ENCODE measurements at regions not wholly inside any gene's neighbourhood (a gene's known extent, or its start where the extent isn't known, plus 50 kb on each side); places are given as distances from the start of the nearest gene placed in this dataset.
A peak's percentile ranks its signal among the peaks of the same experiment; 100 is the strongest.

DNA sequence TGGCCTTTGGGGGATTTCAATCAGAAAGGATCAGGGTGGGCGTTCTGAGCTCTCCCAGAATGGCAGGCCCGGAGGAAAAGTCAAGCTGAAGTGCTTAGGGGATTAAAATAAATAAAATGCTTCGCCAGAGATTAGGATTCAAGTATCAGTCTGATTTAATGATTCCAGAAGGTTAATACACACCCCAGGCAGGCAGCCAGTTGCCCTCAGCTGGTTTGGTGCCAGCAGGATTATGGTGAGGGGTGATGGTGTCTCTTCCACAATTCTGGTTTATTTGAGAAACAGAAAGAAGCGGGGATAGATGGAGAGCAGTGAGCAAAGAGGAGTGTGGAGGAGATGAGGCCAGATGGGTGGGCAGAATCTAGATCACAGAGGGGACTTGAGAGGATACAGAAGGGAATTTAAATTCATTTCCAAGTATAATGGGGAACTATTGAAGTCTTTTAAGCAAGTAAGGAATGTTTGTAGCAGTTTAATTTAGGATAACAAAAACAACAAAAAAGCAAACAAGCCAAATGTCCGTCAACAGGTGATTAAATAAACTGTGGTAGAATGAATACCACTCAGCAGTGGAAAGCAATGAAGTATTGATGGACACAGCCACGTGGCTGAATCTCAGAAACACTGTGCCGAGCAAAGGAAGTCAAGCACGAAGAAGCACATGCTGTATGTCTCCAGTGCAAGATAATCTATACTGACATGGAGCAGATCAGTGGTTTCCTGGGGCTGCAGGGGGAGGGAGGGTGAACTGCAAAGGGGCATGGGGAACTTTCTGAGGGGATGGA is 297.7 kb downstream of the MSX2 start:
- Mint-ChIP-seq H3K27me3 (peaks cover 9 to 27% of the 10 kb centered on the region in 2 donors), H3K27ac (no peak overlapping the region), H3K4me1 (ENCODE audit: low read depth in 2 of 2) (no peaks in the 10 kb centered on the region), H3K36me3 (no peaks in the 10 kb centered on the region), H3K9me3 (no peaks in the 10 kb centered on the region), H3K4me3 (no peak overlapping the region)
- DNase-seq (ENCODE audit: low spot score) (no peak), ATAC-seq (no peak)

DNA sequence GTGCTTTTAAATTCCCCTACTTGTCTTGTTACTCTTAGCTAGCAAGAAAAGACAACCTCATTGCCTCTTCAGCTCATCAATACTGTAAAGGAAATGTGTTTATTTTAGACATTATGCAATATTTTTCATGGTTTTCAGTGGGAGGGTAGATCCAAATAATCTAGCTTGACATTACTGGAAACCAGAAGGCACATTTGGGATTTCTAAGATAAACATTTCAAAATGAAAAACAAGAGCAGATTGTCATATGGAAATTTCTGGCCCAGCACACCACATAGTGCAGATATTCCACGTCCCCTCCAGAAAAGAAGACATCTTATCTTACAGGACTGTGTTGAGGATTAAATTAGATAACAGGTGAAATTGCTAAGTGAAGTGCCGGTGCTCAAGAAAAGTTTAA is 296.9 kb downstream of the MSX2 start:
- no peak overlapping the region for H3K4me3 Mint-ChIP-seq
- H3K27ac Mint-ChIP-seq = no peak overlapping the region
- no peaks in the 10 kb centered on the region for H3K4me1 Mint-ChIP-seq (ENCODE audit: low read depth in 2 of 2)
- no peaks in the 10 kb centered on the region for H3K36me3 Mint-ChIP-seq
- H3K9me3 Mint-ChIP-seq = no peaks in the 10 kb centered on the region
- DNase-seq (ENCODE audit: low spot score) (no peak), ATAC-seq (no peak)
- H3K27me3 Mint-ChIP-seq = peaks cover 9 to 34% of the 10 kb centered on the region in 2 donors

DNA sequence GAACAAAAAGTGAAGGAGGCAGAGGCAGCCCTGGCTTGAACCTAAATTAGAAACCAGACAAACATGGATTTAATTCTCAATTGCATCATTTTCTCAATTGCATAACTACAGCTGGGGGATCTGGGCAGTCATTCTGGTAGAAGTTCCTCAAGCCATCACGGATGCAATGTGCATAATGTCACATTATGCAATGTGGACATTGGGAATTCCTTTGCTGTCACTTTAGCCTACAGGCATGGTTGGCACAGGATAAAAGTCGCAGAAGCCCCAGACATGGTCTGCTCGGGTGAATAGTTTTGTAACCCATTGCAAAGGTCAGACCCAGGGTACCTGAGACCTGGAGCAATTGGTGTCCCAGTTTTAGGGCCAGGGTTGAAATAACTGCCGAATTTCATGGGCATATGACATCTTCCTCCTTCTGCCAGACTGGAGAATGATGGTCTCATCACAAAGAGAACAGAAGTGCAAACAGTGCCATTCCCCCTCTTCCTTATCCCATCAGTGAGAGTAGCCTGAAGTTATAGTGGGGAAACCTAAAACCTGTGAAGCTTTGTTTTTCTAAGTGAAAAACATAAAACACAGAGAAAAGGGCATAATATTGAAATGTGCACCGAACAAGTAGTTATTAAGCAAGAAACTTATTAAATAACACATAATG is 290.8 kb downstream of the MSX2 start:
- DNase-seq (ENCODE audit: low spot score) (no peak), ATAC-seq (no peak)
- Mint-ChIP-seq H3K4me1 (ENCODE audit: low read depth in 2 of 2) (no peaks in the 10 kb centered on the region), H3K9me3 (no peaks in the 10 kb centered on the region), H3K4me3 (no peak overlapping the region), H3K27me3 (peaks cover 0 to 22% of the 10 kb centered on the region in 2 donors), H3K36me3 (no peaks in the 10 kb centered on the region), H3K27ac (no peak overlapping the region)

DNA sequence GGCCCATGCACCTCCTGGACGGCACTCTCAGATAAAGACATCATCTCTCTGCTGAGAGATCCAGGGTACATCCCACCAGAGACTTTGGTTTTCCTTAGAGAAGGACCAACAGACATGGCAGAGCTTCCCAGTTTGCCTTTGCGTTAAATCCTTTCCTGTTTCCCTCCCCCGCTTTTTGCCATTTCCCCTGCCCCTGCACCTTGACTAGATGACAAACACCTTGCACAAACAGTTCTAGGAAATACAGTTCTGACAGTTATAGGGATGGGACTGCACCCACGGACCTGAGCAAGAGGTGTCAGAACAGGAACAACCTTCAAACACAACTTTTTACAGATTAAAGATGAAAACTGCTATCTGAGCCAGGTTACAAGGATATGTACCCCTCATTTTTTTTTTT is 288.9 kb downstream of the MSX2 start:
- DNase-seq (ENCODE audit: low spot score) (no peak), ATAC-seq (no peak)
- Mint-ChIP-seq H3K27me3 (peaks cover 0 to 14% of the 10 kb centered on the region in 2 donors), H3K9me3 (no peaks in the 10 kb centered on the region), H3K4me1 (ENCODE audit: low read depth in 2 of 2) (no peaks in the 10 kb centered on the region), H3K4me3 (no peak overlapping the region), H3K36me3 (no peaks in the 10 kb centered on the region), H3K27ac (no peak overlapping the region)

DNA sequence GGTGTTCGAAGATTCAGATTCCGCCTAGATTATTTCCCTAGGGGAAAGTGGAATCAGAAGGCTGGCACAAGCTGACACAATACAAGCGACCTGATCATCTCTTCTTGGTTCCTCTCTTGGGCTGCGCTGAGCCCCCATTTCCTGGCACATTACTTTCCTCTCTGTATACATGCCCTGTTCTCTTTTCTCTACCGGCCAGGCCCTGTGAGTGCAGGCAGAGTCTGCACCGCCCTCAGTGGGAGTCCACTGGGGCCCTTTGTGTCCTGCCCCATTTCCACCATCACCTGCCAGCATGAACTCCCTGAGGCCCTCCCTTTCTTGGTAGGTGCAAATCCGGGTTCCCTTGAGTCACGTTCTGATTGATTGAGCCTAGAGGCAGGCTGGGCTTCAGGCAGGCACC is 287.9 kb downstream of the MSX2 start:
- ATAC-seq = peak in 1 of 2 donors; percentile 52
- Mint-ChIP-seq H3K4me1 (ENCODE audit: low read depth in 2 of 2) (no peaks in the 10 kb centered on the region), H3K27me3 (peaks cover 2 to 15% of the 10 kb centered on the region in 2 donors), H3K4me3 (no peak overlapping the region), H3K36me3 (no peaks in the 10 kb centered on the region), H3K27ac (no peak overlapping the region), H3K9me3 (no peaks in the 10 kb centered on the region)
- DNase-seq (ENCODE audit: low spot score) = no peak

DNA sequence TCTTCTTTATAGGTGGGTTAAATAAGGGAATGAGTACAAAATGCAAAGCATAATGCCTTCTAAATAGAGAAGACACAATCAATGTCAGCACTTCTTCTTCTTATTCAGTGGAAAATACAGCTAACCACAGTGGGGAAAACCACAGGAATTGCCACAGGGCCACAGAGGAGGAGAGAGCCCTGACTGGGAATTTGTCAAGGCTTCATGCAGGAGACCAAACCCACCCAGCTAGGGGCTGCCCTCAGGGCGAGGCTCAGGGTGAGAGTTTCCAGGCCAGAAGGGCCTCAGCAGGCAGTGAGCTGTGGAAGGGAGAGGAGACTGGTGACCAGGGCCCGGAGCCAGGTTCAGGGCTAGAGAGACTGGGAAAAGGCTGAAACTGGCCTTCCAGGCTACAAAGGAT is 279.1 kb downstream of the MSX2 start:
- ATAC-seq = no peak
- no peaks in the 10 kb centered on the region for H3K36me3 Mint-ChIP-seq
- peaks cover 6% of the 10 kb centered on the region for H3K9me3 Mint-ChIP-seq
- H3K4me1 Mint-ChIP-seq (ENCODE audit: low read depth in 2 of 2) = peaks cover 3 to 5% of the 10 kb centered on the region in 2 donors
- DNase-seq (ENCODE audit: low spot score) = no peak
- no peak overlapping the region for H3K27ac Mint-ChIP-seq
- H3K4me3 Mint-ChIP-seq = no peak overlapping the region
- H3K27me3 Mint-ChIP-seq = peaks cover 11 to 18% of the 10 kb centered on the region in 2 donors

DNA sequence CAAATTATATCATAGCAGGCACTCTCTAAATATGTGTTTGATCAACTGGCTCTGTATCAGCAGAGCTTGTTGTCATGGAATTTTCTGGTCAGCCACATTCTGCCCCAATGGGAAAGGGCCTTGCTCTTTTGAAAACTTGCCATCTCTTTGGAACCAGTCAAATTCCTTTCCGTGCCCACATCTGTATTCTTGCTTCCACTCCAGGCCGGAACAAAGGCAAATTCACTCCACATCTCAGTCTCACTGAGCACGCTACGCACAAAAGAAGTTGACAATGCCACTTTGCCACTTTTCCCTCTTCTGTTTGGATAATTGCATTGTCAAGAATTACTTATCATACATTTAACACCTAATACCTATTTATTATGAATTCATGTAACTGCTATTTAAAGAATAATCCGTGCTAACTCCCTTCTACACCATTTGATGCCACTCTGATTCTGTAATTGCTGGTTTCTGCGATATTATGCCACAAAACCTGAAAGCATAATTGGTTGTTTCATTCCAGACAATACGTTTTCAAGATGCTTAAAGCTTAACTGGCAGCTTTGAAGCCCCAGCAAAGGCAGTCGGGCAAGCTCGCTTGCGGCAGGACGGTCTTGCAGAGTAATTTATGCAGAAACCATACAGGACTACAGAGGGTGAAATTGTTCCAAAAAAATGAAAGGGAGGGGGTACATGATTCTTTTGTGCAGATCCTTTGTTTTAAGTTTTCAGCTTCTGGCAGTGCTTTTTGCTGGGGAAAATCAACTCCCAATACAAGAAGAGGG is 277.7 kb downstream of the MSX2 start:
- peaks cover 16 to 17% of the 10 kb centered on the region in 2 donors for H3K4me1 Mint-ChIP-seq (ENCODE audit: low read depth in 2 of 2)
- H3K9me3 Mint-ChIP-seq = peaks cover 6% of the 10 kb centered on the region
- no peak overlapping the region for H3K27ac Mint-ChIP-seq
- peaks cover 9 to 13% of the 10 kb centered on the region in 2 donors for H3K27me3 Mint-ChIP-seq
- H3K36me3 Mint-ChIP-seq = no peaks in the 10 kb centered on the region
- ATAC-seq = no peak
- no peak for DNase-seq (ENCODE audit: low spot score)
- H3K4me3 Mint-ChIP-seq = no peak overlapping the region

DNA sequence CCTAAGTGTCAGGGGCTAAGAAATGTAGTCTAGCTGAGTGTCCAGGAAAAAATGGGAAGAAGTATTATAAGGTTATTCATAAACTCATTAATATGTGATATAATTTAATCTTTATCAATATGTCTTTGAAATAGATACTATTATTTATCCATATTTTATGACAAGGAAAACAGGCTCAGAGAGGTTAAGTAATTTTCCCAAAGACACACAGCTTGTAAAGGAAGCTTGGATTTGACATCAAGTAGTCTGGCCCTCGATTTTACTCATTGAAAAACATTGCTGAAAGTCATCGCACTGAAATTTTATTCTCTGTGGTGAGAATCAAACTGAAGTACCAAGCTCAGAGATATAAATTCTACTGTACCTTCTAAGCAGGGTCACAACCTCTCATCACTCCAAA is 276.9 kb downstream of the MSX2 start:
- Mint-ChIP-seq H3K27ac (no peak overlapping the region), H3K9me3 (peaks cover 6% of the 10 kb centered on the region), H3K4me3 (no peak overlapping the region), H3K36me3 (no peaks in the 10 kb centered on the region), H3K4me1 (ENCODE audit: low read depth in 2 of 2) (peaks cover 16 to 17% of the 10 kb centered on the region in 2 donors), H3K27me3 (peaks cover 9 to 13% of the 10 kb centered on the region in 2 donors)
- DNase-seq (ENCODE audit: low spot score) (no peak), ATAC-seq (no peak)

DNA sequence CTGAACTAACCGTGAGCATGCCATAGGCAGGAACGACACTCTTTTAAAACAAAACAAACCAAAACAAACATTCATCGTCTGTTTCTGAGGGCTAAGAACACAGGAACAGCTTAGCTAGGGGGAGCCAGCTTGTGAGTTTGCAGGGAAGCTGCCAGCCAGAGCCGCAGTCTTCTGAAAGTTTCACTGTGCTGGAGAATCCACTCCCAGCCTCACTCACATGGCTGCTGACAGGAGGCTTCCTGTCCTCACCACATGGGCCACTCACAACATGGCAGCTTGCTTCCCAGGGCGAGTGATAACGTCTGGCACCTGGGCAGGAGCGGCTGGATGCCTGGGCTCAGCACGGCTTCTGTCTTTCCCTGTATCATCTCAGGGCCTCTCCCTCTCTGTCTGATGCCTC is 275.2 kb downstream of the MSX2 start:
- ATAC-seq (no peak), DNase-seq (ENCODE audit: low spot score) (no peak)
- no peak overlapping the region for H3K27ac Mint-ChIP-seq
- peaks cover 6% of the 10 kb centered on the region for H3K9me3 Mint-ChIP-seq
- no peaks in the 10 kb centered on the region for H3K36me3 Mint-ChIP-seq
- peaks cover 4 to 13% of the 10 kb centered on the region in 2 donors for H3K27me3 Mint-ChIP-seq
- H3K4me1 Mint-ChIP-seq (ENCODE audit: low read depth in 2 of 2) = peaks cover 16 to 17% of the 10 kb centered on the region in 2 donors
- no peak overlapping the region for H3K4me3 Mint-ChIP-seq

DNA sequence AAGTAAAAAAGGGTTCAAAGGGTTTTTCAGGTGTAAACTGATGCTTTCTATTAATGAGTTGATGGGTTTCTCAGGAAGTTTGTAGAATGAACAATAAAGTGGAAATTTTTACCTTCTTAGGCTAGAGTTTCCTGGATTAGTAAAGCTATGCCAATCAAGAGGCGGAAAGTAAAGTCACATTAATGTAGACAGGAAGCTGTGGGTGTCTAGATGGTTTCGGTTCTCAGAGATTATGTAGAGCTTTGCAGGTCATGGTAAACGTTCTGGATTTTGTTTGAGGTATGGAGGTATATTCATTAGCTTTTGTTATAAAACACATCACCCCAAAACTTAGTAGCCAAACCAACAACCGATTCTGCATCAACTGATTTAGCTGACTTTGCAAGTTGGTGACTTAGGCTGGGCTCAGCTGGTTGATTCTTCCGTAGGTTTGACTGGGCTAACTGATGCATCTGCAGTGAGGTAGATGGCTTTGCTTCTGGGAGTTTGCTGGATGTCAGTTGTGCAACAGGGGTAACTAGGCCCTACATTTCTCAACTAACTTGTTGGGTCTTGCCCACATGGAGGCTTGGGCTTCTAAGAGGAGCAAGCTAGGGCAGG is 273.8 kb downstream of the MSX2 start:
- ATAC-seq (no peak), DNase-seq (ENCODE audit: low spot score) (no peak)
- H3K9me3 Mint-ChIP-seq = peaks cover 4% of the 10 kb centered on the region
- no peak overlapping the region for H3K27ac Mint-ChIP-seq
- H3K4me1 Mint-ChIP-seq (ENCODE audit: low read depth in 2 of 2) = peaks cover 16 to 17% of the 10 kb centered on the region in 2 donors
- no peaks in the 10 kb centered on the region for H3K27me3 Mint-ChIP-seq
- no peaks in the 10 kb centered on the region for H3K36me3 Mint-ChIP-seq
- H3K4me3 Mint-ChIP-seq = no peak overlapping the region

DNA sequence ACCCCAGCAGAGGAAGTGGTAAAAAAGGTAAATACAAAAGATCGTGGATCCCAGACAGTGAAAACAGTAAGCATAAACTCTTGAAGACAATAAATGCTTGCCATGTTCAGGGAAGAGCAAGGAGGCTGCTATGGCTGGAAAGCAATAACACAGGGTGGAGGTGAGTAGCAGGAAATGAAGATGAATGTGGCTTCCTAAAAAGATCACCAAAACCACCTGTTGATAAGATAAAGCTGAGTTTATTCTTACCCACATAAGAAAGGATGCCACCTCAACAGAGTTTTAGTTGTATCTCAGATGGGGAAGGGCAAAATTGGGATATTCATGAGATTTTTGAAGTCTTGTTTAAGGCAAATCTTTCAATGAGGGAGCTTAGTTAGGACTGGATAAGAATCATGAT is 273.3 kb downstream of the MSX2 start:
- ATAC-seq (no peak), DNase-seq (ENCODE audit: low spot score) (no peak)
- Mint-ChIP-seq H3K36me3 (no peaks in the 10 kb centered on the region), H3K4me3 (no peak overlapping the region), H3K27ac (no peak overlapping the region), H3K9me3 (peaks cover 4% of the 10 kb centered on the region), H3K27me3 (peaks cover 0 to 4% of the 10 kb centered on the region in 2 donors), H3K4me1 (ENCODE audit: low read depth in 2 of 2) (peaks cover 16 to 17% of the 10 kb centered on the region in 2 donors)

DNA sequence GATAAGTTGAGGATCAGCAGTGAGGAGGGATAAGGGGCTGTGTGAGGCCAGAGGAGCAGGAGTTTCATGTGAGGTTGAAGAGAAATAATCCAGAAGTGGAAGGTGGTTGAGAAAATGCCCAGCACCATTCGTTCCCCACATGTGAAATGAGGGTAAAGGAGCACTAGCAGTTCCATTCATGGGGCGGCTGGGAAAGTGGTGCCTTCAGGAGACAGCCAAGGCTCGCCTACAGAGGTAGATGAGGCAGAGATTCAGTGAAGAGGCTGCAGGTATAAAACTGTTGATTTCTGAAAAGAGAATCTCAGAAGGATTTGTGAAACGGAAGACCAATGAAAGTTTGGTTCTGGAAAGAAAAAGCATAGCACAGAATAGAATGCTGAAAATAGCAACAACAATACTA is 272.6 kb downstream of the MSX2 start:
- Mint-ChIP-seq H3K27ac (no peak overlapping the region), H3K9me3 (peaks cover 4% of the 10 kb centered on the region), H3K4me3 (no peak overlapping the region), H3K4me1 (ENCODE audit: low read depth in 2 of 2) (peaks cover 16 to 17% of the 10 kb centered on the region in 2 donors), H3K27me3 (peaks cover 0 to 8% of the 10 kb centered on the region in 2 donors), H3K36me3 (no peaks in the 10 kb centered on the region)
- no peak for ATAC-seq
- DNase-seq (ENCODE audit: low spot score) = no peak

DNA sequence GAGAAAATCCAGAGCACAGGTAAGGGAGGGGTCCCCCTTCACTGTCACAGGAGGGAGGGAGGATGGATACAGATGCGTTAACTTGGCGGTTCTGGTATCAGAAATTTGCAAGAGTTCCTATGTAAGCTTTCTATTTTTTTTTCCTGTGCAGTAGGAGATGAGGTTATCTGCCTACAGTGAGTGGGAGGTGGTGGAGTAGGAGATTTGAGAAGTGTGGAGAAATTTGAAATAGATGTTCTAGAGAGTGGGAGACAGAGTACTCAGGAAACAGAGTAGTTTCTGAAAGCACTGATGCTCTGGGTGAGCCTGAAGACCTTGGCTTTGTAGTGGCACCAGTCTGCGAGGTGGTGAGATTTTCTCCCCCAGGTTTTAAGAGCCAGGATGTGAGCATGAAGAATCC is 271.4 kb downstream of the MSX2 start:
- Mint-ChIP-seq H3K36me3 (no peaks in the 10 kb centered on the region), H3K9me3 (peaks cover 4% of the 10 kb centered on the region), H3K27ac (no peak overlapping the region), H3K4me1 (ENCODE audit: low read depth in 2 of 2) (peaks cover 16 to 17% of the 10 kb centered on the region in 2 donors), H3K4me3 (no peak overlapping the region), H3K27me3 (peaks cover 0 to 16% of the 10 kb centered on the region in 2 donors)
- DNase-seq (ENCODE audit: low spot score) (no peak), ATAC-seq (no peak)

Measured in natural killer cell treated with Interleukin-12 subunit alpha and Interleukin-12 subunit beta and Interleukin-15 and Interleukin-18, amount 100 ng/mL, for 72 hours (primary cell).